Endothelial cell of umbilical vein (primary cell): ENCODE measurements at regions not wholly inside any gene's neighbourhood (a gene's known extent, or its start where the extent isn't known, plus 50 kb on each side); places are given as distances from the start of the nearest gene placed in this dataset.
"Not testable (repeated sequence)": the region's sequence is repeated elsewhere in the genome, so short reads cannot be mapped to it uniquely, and the experiment has no call there.

Experiments
- EZH2 ChIP-seq: IDR thresholded peaks from 2 replicates; pipeline ENCODE4 v1.6.1; 2012; ENCODE audit warnings: borderline replicate concordance, low read depth, mild to moderate bottlenecking, moderate library complexity, low read length, inconsistent platforms; ENCODE audit not compliant: severe bottlenecking
- MYC ChIP-seq: IDR thresholded peaks from one replicate; pipeline ENCODE4 v1.6.1; 2011; ENCODE audit warnings: mild to moderate bottlenecking, low read depth, low read length
- POLR2A ChIP-seq: IDR thresholded peaks from 2 replicates; pipeline ENCODE4 v1.6.1; 2012; ENCODE audit warnings: low read depth, mild to moderate bottlenecking, control low read depth, low read length
- POLR2AphosphoS5 ChIP-seq: IDR thresholded peaks from 2 replicates; pipeline ENCODE4 v1.6.1; 2012; ENCODE audit warnings: low read depth, mild to moderate bottlenecking, control low read depth, low read length, moderate library complexity; ENCODE audit not compliant: insufficient read depth
- TF ChIP-seq, protein P1 (sequence below), 2 donors: IDR thresholded peaks; 1 replicate in 1 of 2; 2 replicates in 1 of 2; pipeline ENCODE4 v1.5.1; 2011; ENCODE audit warnings: low read length in 2 of 2, mild to moderate bottlenecking in 2 of 2, moderate library complexity in 2 of 2, control low read depth in 1 of 2, inconsistent platforms in 1 of 2, low read depth in 1 of 2; ENCODE audit not compliant: insufficient read depth in 1 of 2; ENCODE audit errors: extremely low read depth in 1 of 2

DNA sequence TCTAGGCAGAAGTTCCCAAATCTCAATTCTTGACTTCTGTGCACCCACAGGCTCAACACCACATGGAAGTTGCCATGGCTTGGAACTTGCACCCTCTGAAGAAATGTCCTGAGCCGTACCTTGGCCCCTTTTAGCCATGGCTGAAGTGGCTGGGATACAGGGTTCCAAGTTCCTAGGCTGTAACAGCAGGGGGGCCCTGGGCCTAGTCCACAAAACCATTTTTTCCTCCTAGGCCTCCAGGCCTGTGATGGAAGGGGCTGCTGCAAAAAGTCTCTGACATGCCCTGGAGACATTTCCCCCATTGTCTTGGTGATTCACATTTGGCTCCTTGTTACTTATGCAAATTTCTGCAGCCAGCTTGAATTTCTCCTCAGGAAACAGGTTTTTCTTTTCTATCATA, 122.4 kb upstream of the NECTIN3 start:
- TF ChIP-seq POLR2A, POLR2AphosphoS5, EZH2, MYC: not testable (repeated sequence)
- TF ChIP-seq, protein P1, sequence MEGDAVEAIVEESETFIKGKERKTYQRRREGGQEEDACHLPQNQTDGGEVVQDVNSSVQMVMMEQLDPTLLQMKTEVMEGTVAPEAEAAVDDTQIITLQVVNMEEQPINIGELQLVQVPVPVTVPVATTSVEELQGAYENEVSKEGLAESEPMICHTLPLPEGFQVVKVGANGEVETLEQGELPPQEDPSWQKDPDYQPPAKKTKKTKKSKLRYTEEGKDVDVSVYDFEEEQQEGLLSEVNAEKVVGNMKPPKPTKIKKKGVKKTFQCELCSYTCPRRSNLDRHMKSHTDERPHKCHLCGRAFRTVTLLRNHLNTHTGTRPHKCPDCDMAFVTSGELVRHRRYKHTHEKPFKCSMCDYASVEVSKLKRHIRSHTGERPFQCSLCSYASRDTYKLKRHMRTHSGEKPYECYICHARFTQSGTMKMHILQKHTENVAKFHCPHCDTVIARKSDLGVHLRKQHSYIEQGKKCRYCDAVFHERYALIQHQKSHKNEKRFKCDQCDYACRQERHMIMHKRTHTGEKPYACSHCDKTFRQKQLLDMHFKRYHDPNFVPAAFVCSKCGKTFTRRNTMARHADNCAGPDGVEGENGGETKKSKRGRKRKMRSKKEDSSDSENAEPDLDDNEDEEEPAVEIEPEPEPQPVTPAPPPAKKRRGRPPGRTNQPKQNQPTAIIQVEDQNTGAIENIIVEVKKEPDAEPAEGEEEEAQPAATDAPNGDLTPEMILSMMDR (IDR thresholded peaks at IDR 0.05; ENCODE audit: extremely low read depth in 1 of 2, insufficient read depth in 1 of 2, low read depth in 1 of 2, low read length in 2 of 2), result not testable (repeated sequence)
